Stomach (tissue), 4 donors: ENCODE measurements at regions not wholly inside any gene's neighbourhood (a gene's known extent, or its start where the extent isn't known, plus 50 kb on each side); places are given as distances from the start of the nearest gene placed in this dataset.

Experiments used
- CTCF ChIP-seq, 7 experiments: fragments of 450-650 bp in 4 of 7; fragments of 200-600 bp in 3 of 7; sonication (generic) in 3 of 7; IDR thresholded peaks; one replicate each; pipeline ENCODE4 v1.5.1; 2016 to 2019; ENCODE audit warnings: antibody characterized with exemption in 7 of 7, control low read depth in 2 of 7, mild to moderate bottlenecking in 1 of 7
- EP300 ChIP-seq: sonication (generic); formaldehyde crosslinking; IDR thresholded peaks from one replicate; pipeline ENCODE4 v1.6.1; 2017; ENCODE audit warnings: antibody characterized with exemption
- POLR2AphosphoS5 ChIP-seq, 3 donors: sonication (generic); formaldehyde crosslinking; IDR thresholded peaks; one replicate each; pipeline ENCODE4 v1.6.1; 2016; ENCODE audit warnings: antibody characterized with exemption in 3 of 3

- no peak for TF ChIP-seq CTCF (IDR thresholded peaks at IDR 0.05)
- TF ChIP-seq POLR2AphosphoS5 (IDR thresholded peaks at IDR 0.05): no peak
- no peak for TF ChIP-seq EP300
Measured at GRCh38 chr19:28196101-28196500, 1016.9 kb downstream of the UQCRFS1 start.
